Liver (tissue), 3 donors: ENCODE measurements at regions not wholly inside any gene's neighbourhood (a gene's known extent, or its start where the extent isn't known, plus 50 kb on each side); places are given as distances from the start of the nearest gene placed in this dataset.

Experiments used
- EGR1 ChIP-seq, 2 donors: IDR thresholded peaks; 2 replicates each; pipeline ENCODE4 v1.6.1; 2016 to 2018; ENCODE audit warnings: antibody characterized with exemption in 2 of 2, low read depth in 2 of 2
- HNF4A ChIP-seq, 2 donors: conservative IDR thresholded peaks; 2 replicates each; pipeline ENCODE4 v1.6.1; 2016; ENCODE audit warnings: antibody characterized with exemption in 2 of 2, mild to moderate bottlenecking in 2 of 2
- REST ChIP-seq: IDR thresholded peaks from 2 replicates; pipeline ENCODE4 v1.6.1; 2016; ENCODE audit warnings: antibody characterized with exemption, mild to moderate bottlenecking
- RXRA ChIP-seq, 2 donors: IDR thresholded peaks; 2 replicates each; pipeline ENCODE4 v1.6.1; 2017 to 2018; ENCODE audit warnings: antibody characterized with exemption in 2 of 2, mild to moderate bottlenecking in 1 of 2
- TAF1 ChIP-seq: conservative IDR thresholded peaks from 2 replicates; pipeline ENCODE4 v1.6.1; 2016; ENCODE audit warnings: antibody characterized with exemption, mild to moderate bottlenecking
- TF ChIP-seq, protein P1 (sequence below): fragments of 150-350 bp; IDR thresholded peaks from 2 replicates; pipeline ENCODE4 v1.5.1; 2017; ENCODE audit warnings: improper control_type of control experiment, low read depth, low read length; ENCODE audit not compliant: missing input control
- donor health status: healthy.
- donor health status: healthy.

DNA sequence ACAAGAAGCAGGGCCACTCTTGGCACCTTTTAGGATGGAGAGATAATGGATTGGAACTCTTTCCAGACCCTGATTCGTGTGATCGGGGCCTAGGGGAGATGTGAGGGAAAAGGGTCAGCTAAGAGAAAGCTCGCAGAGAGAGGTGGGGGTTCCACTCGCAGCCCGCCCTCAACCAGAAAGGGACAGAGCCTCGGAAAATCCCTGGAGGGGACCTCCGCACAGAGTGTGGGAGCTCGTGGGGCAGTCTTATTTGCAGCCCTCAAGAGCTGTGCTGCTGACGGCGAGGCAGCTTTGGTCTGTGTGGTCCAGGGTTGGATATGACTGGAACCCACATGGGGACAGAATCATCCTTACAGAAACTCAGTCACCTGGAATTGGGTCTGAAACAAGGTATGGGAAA, 184.3 kb upstream of the PMEPA1 start:
- TF ChIP-seq, protein P1, sequence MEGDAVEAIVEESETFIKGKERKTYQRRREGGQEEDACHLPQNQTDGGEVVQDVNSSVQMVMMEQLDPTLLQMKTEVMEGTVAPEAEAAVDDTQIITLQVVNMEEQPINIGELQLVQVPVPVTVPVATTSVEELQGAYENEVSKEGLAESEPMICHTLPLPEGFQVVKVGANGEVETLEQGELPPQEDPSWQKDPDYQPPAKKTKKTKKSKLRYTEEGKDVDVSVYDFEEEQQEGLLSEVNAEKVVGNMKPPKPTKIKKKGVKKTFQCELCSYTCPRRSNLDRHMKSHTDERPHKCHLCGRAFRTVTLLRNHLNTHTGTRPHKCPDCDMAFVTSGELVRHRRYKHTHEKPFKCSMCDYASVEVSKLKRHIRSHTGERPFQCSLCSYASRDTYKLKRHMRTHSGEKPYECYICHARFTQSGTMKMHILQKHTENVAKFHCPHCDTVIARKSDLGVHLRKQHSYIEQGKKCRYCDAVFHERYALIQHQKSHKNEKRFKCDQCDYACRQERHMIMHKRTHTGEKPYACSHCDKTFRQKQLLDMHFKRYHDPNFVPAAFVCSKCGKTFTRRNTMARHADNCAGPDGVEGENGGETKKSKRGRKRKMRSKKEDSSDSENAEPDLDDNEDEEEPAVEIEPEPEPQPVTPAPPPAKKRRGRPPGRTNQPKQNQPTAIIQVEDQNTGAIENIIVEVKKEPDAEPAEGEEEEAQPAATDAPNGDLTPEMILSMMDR: no peak
- TF ChIP-seq EGR1 (IDR thresholded peaks at IDR 0.05; ENCODE audit: low read depth in 2 of 2) (no peak), HNF4A (conservative IDR thresholded peaks at IDR 0.05) (no peak), TAF1 (no peak), REST (no peak), RXRA (IDR thresholded peaks at IDR 0.05) (no peak)
